ENCODE measurements at regions not wholly inside any gene's neighbourhood (a gene's known extent, or its start where the extent isn't known, plus 50 kb on each side); places are given as distances from the start of the nearest gene placed in this dataset.

GRCh38 chr6:85273870-85274269 is 176.0 kb upstream of the NT5E start:
- Mint-ChIP-seq H3K4me3 (no peak overlapping the region), H3K36me3 (ENCODE audit: low read depth) (no peaks in the 10 kb centered on the region), H3K27me3 (ENCODE audit: insufficient read depth) (peaks cover 19% of the 10 kb centered on the region), H3K4me1 (peaks cover 19% of the 10 kb centered on the region), H3K27ac (no peak overlapping the region), H3K9me3 (peaks cover 11% of the 10 kb centered on the region)
- no peak for TF ChIP-seq CTCF (conservative IDR thresholded peaks at IDR 0.05)
- H3K36me3 ChIP-seq (ENCODE audit: control insufficient read depth, insufficient read depth, low read length) = no peaks in the 10 kb centered on the region
- peaks cover 4% of the 10 kb centered on the region for H3K4me1 ChIP-seq (ENCODE audit: control insufficient read depth, insufficient read depth, low read length)
- DNase-seq = no peak
- H3K4me3 ChIP-seq (ENCODE audit: low read length) = no peak overlapping the region
- H3K9me3 ChIP-seq (ENCODE audit: control insufficient read depth, low read length) = peaks cover 14% of the 10 kb centered on the region
- H3K27me3 ChIP-seq (ENCODE audit: control insufficient read depth, insufficient read depth, low read length, poor library complexity, severe bottlenecking) = peaks cover 17% of the 10 kb centered on the region
- H3K9ac ChIP-seq (ENCODE audit: extremely low read depth, low read length, poor library complexity, severe bottlenecking) = no peak overlapping the region
- H3K27ac ChIP-seq (ENCODE audit: low read depth, low read length) = no peak overlapping the region

DNA sequence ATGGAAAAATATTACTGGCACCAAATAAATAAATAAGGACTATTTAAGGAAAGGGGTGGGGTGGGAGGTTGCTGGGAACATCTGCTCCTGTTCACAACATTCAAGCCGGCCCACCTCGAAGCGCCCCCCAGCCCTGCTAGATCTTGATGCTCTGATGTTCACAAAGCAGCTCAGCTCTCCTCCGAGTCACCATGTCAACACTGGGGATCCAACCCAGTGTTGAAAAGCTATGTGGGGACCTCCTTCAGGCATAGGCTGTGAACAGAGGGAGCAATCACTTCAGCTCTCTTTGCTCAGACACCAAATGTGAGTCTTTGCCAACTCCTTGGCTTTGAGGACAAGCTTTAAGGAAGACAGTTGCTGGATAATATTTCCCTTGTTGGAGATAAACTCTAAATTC is 176.8 kb upstream of the NT5E start:
- Histone ChIP-seq H3K27me3 (ENCODE audit: control insufficient read depth, insufficient read depth, low read length, poor library complexity, severe bottlenecking) (peaks cover 17% of the 10 kb centered on the region), H3K4me1 (ENCODE audit: control insufficient read depth, insufficient read depth, low read length) (peaks cover 4% of the 10 kb centered on the region), H3K27ac (ENCODE audit: low read depth, low read length) (no peak overlapping the region), H3K4me3 (ENCODE audit: low read length) (no peak overlapping the region), H3K9ac (ENCODE audit: extremely low read depth, low read length, poor library complexity, severe bottlenecking) (no peak overlapping the region), H3K9me3 (ENCODE audit: control insufficient read depth, low read length) (peaks cover 14% of the 10 kb centered on the region), H3K36me3 (ENCODE audit: control insufficient read depth, insufficient read depth, low read length) (no peaks in the 10 kb centered on the region)
- Mint-ChIP-seq H3K4me1 (peaks cover 21% of the 10 kb centered on the region), H3K9me3 (peaks cover 13% of the 10 kb centered on the region), H3K4me3 (no peak overlapping the region), H3K27ac (no peak overlapping the region), H3K27me3 (ENCODE audit: insufficient read depth) (peaks cover 17% of the 10 kb centered on the region), H3K36me3 (ENCODE audit: low read depth) (no peaks in the 10 kb centered on the region)
- DNase-seq = no peak
- TF ChIP-seq CTCF (conservative IDR thresholded peaks at IDR 0.05) = no peak
- 90 to 100% methylated on average over 1 to 4 of the region's 4 CpGs for WGBS, 2 experiments (ENCODE audit: insufficient coverage in 1 of 2, insufficient read length in 1 of 2)

- Mint-ChIP-seq H3K4me1 (peaks cover 21% of the 10 kb centered on the region), H3K27me3 (ENCODE audit: insufficient read depth) (peaks cover 17% of the 10 kb centered on the region), H3K27ac (no peak overlapping the region), H3K36me3 (ENCODE audit: low read depth) (no peaks in the 10 kb centered on the region), H3K9me3 (peaks cover 17% of the 10 kb centered on the region), H3K4me3 (no peak overlapping the region)
- no peak overlapping the region for H3K27ac ChIP-seq (ENCODE audit: low read depth, low read length)
- H3K27me3 ChIP-seq (ENCODE audit: control insufficient read depth, insufficient read depth, low read length, poor library complexity, severe bottlenecking) = peaks cover 17% of the 10 kb centered on the region
- peaks cover 19% of the 10 kb centered on the region for H3K9me3 ChIP-seq (ENCODE audit: control insufficient read depth, low read length)
- no peak overlapping the region for H3K4me3 ChIP-seq (ENCODE audit: low read length)
- no peaks in the 10 kb centered on the region for H3K36me3 ChIP-seq (ENCODE audit: control insufficient read depth, insufficient read depth, low read length)
- DNase-seq = no peak
- H3K4me1 ChIP-seq (ENCODE audit: control insufficient read depth, insufficient read depth, low read length) = peaks cover 4% of the 10 kb centered on the region
- TF ChIP-seq CTCF (conservative IDR thresholded peaks at IDR 0.05) = no peak
- 40 to 78% methylated on average over 1 to 3 of the region's 3 CpGs for WGBS, 2 experiments (ENCODE audit: insufficient coverage in 1 of 2, insufficient read length in 1 of 2)
- H3K9ac ChIP-seq (ENCODE audit: extremely low read depth, low read length, poor library complexity, severe bottlenecking) = no peak overlapping the region
These were observed 177.3 kb upstream of the NT5E start for GRCh38 chr6:85272592-85272991.
